Spleen (tissue), 7 donors: ENCODE measurements at regions not wholly inside any gene's neighbourhood (a gene's known extent, or its start where the extent isn't known, plus 50 kb on each side); places are given as distances from the start of the nearest gene placed in this dataset.

Source experiments
- POLR2AphosphoS5 ChIP-seq, 3 donors: sonication (generic); formaldehyde crosslinking; IDR thresholded peaks; one replicate each; pipeline ENCODE4 v1.5.1; 2017; ENCODE audit warnings: antibody characterized with exemption in 3 of 3
- TF ChIP-seq, protein P1 (sequence below), 11 experiments: fragments of 200-600 bp in 7 of 11; fragments of 450-650 bp in 4 of 11; sonication (generic) in 4 of 11; IDR thresholded peaks in 8 of 11; conservative IDR thresholded peaks in 3 of 11; 1 replicate in 7 of 11; 2 replicates in 4 of 11; pipeline versions ENCODE4 v1.4.0 to v1.8.0; 2016 to 2021; ENCODE audit warnings: antibody characterized with exemption in 11 of 11, inconsistent platforms in 4 of 11, mild to moderate bottlenecking in 1 of 11
- donor health status: DM: no; HTN: no; CAD: no; lungs with moderate emphysema.
- donor health status: DM: no; HTN: no; CAD: no.
- donor health status: DM: no; HTN: no; CAD: no.

GRCh38 chr9:75712700-75713099, 177.8 kb upstream of the PCSK5 start:
- TF ChIP-seq POLR2AphosphoS5 (IDR thresholded peaks at IDR 0.05): no peak
- TF ChIP-seq, protein P1, sequence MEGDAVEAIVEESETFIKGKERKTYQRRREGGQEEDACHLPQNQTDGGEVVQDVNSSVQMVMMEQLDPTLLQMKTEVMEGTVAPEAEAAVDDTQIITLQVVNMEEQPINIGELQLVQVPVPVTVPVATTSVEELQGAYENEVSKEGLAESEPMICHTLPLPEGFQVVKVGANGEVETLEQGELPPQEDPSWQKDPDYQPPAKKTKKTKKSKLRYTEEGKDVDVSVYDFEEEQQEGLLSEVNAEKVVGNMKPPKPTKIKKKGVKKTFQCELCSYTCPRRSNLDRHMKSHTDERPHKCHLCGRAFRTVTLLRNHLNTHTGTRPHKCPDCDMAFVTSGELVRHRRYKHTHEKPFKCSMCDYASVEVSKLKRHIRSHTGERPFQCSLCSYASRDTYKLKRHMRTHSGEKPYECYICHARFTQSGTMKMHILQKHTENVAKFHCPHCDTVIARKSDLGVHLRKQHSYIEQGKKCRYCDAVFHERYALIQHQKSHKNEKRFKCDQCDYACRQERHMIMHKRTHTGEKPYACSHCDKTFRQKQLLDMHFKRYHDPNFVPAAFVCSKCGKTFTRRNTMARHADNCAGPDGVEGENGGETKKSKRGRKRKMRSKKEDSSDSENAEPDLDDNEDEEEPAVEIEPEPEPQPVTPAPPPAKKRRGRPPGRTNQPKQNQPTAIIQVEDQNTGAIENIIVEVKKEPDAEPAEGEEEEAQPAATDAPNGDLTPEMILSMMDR (IDR thresholded peaks at IDR 0.05 in 8 of 11, conservative IDR thresholded peaks at IDR 0.05 in 3 of 11): no peak
